NCI-H460 (cell line): ENCODE measurements at regions not wholly inside any gene's neighbourhood (a gene's known extent, or its start where the extent isn't known, plus 50 kb on each side); places are given as distances from the start of the nearest gene placed in this dataset.
"Not testable (repeated sequence)": the region's sequence is repeated elsewhere in the genome, so short reads cannot be mapped to it uniquely, and the experiment has no call there.

Source experiments
- DNase-seq: peaks from one replicate; pipeline ENCODE4 v3.0.0-alpha.2; 2016; ENCODE audit warnings: low read depth; ENCODE audit errors: extremely low read depth

GRCh38 chr7:119748991-119749390 is 524.0 kb upstream of the KCND2 start:
- no peak for DNase-seq

GRCh38 chr7:119756687-119757086 is 516.3 kb upstream of the KCND2 start:
- DNase-seq = no peak

- DNase-seq = no peak
These were observed 514.7 kb upstream of the KCND2 start for GRCh38 chr7:119758254-119758653.

GRCh38 chr7:119761776-119762175 is 511.2 kb upstream of the KCND2 start:
- DNase-seq = no peak

GRCh38 chr7:119782286-119782685 is 490.7 kb upstream of the KCND2 start:
- DNase-seq = no peak

GRCh38 chr7:119783799-119784198 is 489.2 kb upstream of the KCND2 start:
- no peak for DNase-seq

- no peak for DNase-seq
These were observed 470.8 kb upstream of the KCND2 start for GRCh38 chr7:119802147-119802546.

- DNase-seq = no peak
These were observed 447.8 kb upstream of the KCND2 start for GRCh38 chr7:119825091-119825655.

GRCh38 chr7:119826547-119826946 is 446.4 kb upstream of the KCND2 start:
- no peak for DNase-seq

GRCh38 chr7:119838444-119838843 is 434.5 kb upstream of the KCND2 start:
- DNase-seq = no peak

GRCh38 chr7:119842337-119842736 is 430.6 kb upstream of the KCND2 start:
- DNase-seq = no peak

GRCh38 chr7:119842786-119843185 is 430.2 kb upstream of the KCND2 start:
- DNase-seq = no peak

- DNase-seq = no peak
These were observed 411.6 kb upstream of the KCND2 start for GRCh38 chr7:119861385-119861784.

GRCh38 chr7:119868387-119868786 is 404.6 kb upstream of the KCND2 start:
- no peak for DNase-seq

GRCh38 chr7:119879835-119880234 is 393.1 kb upstream of the KCND2 start:
- DNase-seq = no peak

GRCh38 chr7:119886007-119886406 is 387.0 kb upstream of the KCND2 start:
- no peak for DNase-seq

GRCh38 chr7:119886525-119886924 is 386.4 kb upstream of the KCND2 start:
- DNase-seq = not testable (repeated sequence)

GRCh38 chr7:119888251-119888650 is 384.7 kb upstream of the KCND2 start:
- no peak for DNase-seq

GRCh38 chr7:119890631-119891030 is 382.3 kb upstream of the KCND2 start:
- no peak for DNase-seq

GRCh38 chr7:119895320-119895719 is 377.7 kb upstream of the KCND2 start:
- DNase-seq = no peak

GRCh38 chr7:119896386-119896785 is 376.6 kb upstream of the KCND2 start:
- DNase-seq = no peak

GRCh38 chr7:119900996-119901672 is 371.8 kb upstream of the KCND2 start:
- no peak for DNase-seq

GRCh38 chr7:119903085-119903484 is 369.9 kb upstream of the KCND2 start:
- no peak for DNase-seq
